Transverse colon (tissue), 4 donors: ENCODE measurements at regions not wholly inside any gene's neighbourhood (a gene's known extent, or its start where the extent isn't known, plus 50 kb on each side); places are given as distances from the start of the nearest gene placed in this dataset.

Experiments
- DNase-seq: peaks from one replicate; pipeline ENCODE4 v3.0.0-alpha.2; 2019
- H3K27ac ChIP-seq, 4 donors: fragments of 200-600 bp; sonication (generic); 2 replicates each; pipeline ENCODE4 v1.5.1; 2016 to 2018; ENCODE audit warnings: inconsistent platforms in 4 of 4
- H3K27me3 ChIP-seq: fragments of 200-600 bp; sonication (generic); 2 replicates; pipeline ENCODE4 v1.5.1; 2017; ENCODE audit warnings: inconsistent platforms
- H3K36me3 ChIP-seq, 4 donors: fragments of 200-600 bp; sonication (generic); 2 replicates each; pipeline ENCODE4 v1.5.1; 2017 to 2019; ENCODE audit warnings: inconsistent platforms in 4 of 4
- H3K4me1 ChIP-seq, 4 donors: fragments of 200-600 bp; sonication (generic); 2 replicates each; pipeline ENCODE4 v1.5.1; 2017 to 2020; ENCODE audit warnings: inconsistent platforms in 4 of 4
- H3K4me3 ChIP-seq, 4 donors: fragments of 200-600 bp; sonication (generic); 1 replicate in 1 of 4; 2 replicates in 3 of 4; pipeline versions ENCODE4 v1.5.1 to v1.6.1; 2017 to 2019; ENCODE audit warnings: inconsistent platforms in 4 of 4
- H3K9me3 ChIP-seq, 2 donors: fragments of 200-600 bp; sonication (generic); 2 replicates each; pipeline ENCODE4 v1.5.1; 2017 to 2019; ENCODE audit warnings: inconsistent platforms in 2 of 2
- EP300 ChIP-seq: sonication (generic); formaldehyde crosslinking; IDR thresholded peaks from one replicate; pipeline ENCODE4 v1.6.1; 2017; ENCODE audit warnings: antibody characterized with exemption, low read depth
- POLR2A ChIP-seq: fragments of 450-650 bp; IDR thresholded peaks from one replicate; pipeline ENCODE4 v1.6.1; 2016; ENCODE audit warnings: antibody characterized with exemption, mild to moderate bottlenecking, moderate library complexity
- POLR2AphosphoS5 ChIP-seq, 3 donors: sonication (generic); formaldehyde crosslinking; IDR thresholded peaks; one replicate each; pipeline ENCODE4 v1.6.1; 2016; ENCODE audit warnings: antibody characterized with exemption in 3 of 3
- WGBS, 2 donors: methylation state at CpG; one replicate each; pipeline ENCODE4 v1.1.5; 2018; ENCODE audit warnings: low coverage in 1 of 2; 5-methylcytosine and 5-hydroxymethylcytosine counted together
- in situ Hi-C, 4 donors: fragments of 200-750 bp; cut with MboI; loops; one replicate each; pipeline versions ENCODE4 v1.15.0 to v1.15.1; 2017; ENCODE audit warnings: low sequenced_read_pairs in 3 of 4, low pct_ligation_motif_present in 1 of 4, low pct_unique_long_range_greater_than_20kb in 1 of 4
- intact Hi-C: fragments of 100-400 bp; cut with DNase I; formaldehyde crosslinking; loops from one replicate; pipeline ENCODE4 v1.15.1; 2023; ENCODE audit warnings: low total_unique reads
- TF ChIP-seq, protein P1 (sequence below), 5 experiments: fragments of 200-600 bp in 3 of 5; fragments of 450-650 bp in 2 of 5; sonication (generic) in 3 of 5; IDR thresholded peaks; 1 replicate in 2 of 5; 2 replicates in 3 of 5; pipeline ENCODE4 v1.5.1; 2016 to 2017; ENCODE audit warnings: antibody characterized with exemption in 5 of 5, inconsistent platforms in 3 of 5, mild to moderate bottlenecking in 2 of 5, moderate library complexity in 1 of 5

DNA sequence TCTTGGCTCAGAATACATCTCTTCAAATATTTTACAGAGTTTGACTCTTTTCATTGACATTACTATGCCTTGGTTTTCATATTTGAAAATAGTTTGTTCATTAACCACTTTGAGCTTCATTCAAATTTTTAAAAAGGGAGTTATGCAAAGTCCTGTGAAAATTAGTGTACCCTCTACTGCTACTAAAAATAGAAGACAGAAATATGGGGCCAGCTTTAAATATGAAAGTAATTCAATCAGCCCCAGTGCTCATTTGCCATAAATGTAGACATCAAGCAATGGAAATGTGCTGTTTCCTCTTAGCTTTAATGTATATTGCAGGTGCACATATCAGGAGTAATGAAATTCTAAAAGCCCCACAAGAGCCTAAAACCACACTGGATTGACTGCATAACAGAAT, 218.7 kb downstream of the SPATA18 start:
- Histone ChIP-seq H3K27ac (no peak overlapping the region), H3K4me3 (no peak overlapping the region), H3K27me3 (no peaks in the 10 kb centered on the region), H3K9me3 (no peaks in the 10 kb centered on the region), H3K36me3 (no peaks in the 10 kb centered on the region), H3K4me1 (no peaks in the 10 kb centered on the region)
- DNase-seq = no peak
- TF ChIP-seq POLR2AphosphoS5 (IDR thresholded peaks at IDR 0.05) (no peak), EP300 (no peak), POLR2A (no peak)
- TF ChIP-seq, protein P1, sequence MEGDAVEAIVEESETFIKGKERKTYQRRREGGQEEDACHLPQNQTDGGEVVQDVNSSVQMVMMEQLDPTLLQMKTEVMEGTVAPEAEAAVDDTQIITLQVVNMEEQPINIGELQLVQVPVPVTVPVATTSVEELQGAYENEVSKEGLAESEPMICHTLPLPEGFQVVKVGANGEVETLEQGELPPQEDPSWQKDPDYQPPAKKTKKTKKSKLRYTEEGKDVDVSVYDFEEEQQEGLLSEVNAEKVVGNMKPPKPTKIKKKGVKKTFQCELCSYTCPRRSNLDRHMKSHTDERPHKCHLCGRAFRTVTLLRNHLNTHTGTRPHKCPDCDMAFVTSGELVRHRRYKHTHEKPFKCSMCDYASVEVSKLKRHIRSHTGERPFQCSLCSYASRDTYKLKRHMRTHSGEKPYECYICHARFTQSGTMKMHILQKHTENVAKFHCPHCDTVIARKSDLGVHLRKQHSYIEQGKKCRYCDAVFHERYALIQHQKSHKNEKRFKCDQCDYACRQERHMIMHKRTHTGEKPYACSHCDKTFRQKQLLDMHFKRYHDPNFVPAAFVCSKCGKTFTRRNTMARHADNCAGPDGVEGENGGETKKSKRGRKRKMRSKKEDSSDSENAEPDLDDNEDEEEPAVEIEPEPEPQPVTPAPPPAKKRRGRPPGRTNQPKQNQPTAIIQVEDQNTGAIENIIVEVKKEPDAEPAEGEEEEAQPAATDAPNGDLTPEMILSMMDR (IDR thresholded peaks at IDR 0.05) = no peak
- intact Hi-C loops (no loop called here), in situ Hi-C loops (no loop called here)

DNA sequence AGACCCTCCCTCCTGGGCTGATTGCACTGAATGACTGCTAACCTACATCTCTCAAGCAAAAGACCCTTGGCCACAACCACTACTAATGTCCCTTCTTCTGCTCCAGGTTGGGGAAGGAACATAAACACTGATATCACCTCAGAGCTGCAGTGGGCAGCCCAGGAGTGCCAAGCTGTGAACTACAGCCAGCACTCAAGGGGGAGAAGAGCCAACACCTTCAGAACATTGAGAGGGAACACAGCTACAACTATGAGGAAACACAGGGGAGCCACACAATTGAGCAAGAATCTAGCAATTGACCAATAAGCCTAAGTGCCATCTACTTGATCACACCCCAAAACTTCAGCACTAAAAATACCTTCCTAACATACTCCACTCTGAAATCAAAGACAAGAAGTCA, 222.8 kb downstream of the SPATA18 start:
- TF ChIP-seq POLR2A = no peak
- TF ChIP-seq, protein P1 (IDR thresholded peaks at IDR 0.05) = no peak
- no peak for TF ChIP-seq POLR2AphosphoS5 (IDR thresholded peaks at IDR 0.05)
- no peak for TF ChIP-seq EP300
- Histone ChIP-seq H3K4me1 (no peaks in the 10 kb centered on the region), H3K4me3 (no peak overlapping the region), H3K27ac (no peak overlapping the region), H3K27me3 (no peaks in the 10 kb centered on the region), H3K9me3 (no peaks in the 10 kb centered on the region), H3K36me3 (no peaks in the 10 kb centered on the region)
- intact Hi-C loops (no loop called here), in situ Hi-C loops (no loop called here)
- DNase-seq = no peak

DNA sequence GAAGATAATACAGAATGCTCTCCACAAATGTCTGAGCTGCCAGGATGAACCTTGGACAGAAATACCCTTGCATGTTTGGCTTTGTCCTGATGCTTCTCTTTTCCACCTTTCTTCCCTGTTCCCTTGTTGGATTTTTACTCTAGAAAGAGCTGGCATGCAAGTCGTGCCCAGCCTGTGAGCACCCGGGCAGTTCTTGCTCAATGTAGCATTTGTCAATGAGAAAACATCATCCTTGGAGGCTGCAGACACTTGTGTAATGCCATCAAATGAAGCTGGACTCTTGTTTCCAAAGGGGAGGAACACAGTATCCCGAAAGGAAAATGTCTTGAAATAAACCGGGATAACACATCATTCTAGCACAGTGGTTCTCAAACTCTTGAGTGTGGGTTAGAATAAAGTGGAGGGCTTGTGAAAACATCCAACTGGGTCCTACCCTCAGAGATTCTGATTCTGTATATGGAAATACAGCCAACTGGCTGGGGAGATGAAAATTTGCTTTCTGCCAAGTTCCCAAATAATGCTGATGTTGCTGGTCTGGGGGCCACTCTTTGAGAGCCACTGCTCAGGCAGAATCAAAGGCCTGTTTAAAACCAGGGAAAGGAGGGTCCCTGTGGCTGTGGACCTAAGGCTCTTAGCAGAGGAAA, 237.2 kb downstream of the SPATA18 start:
- H3K4me3 ChIP-seq = no peak overlapping the region
- no peak for TF ChIP-seq EP300
- TF ChIP-seq, protein P1 (IDR thresholded peaks at IDR 0.05) = no peak
- no peak for TF ChIP-seq POLR2AphosphoS5 (IDR thresholded peaks at IDR 0.05)
- no peak for TF ChIP-seq POLR2A
- intact Hi-C loops (no loop called here), in situ Hi-C loops (no loop called here)
- no peaks in the 10 kb centered on the region for H3K36me3 ChIP-seq
- 73 to 80% methylated on average over 1 to 4 of the region's 4 CpGs for WGBS, 2 donors
- no peak for DNase-seq
- H3K4me1 ChIP-seq = no peaks in the 10 kb centered on the region
- no peak overlapping the region for H3K27ac ChIP-seq
- H3K27me3 ChIP-seq = no peaks in the 10 kb centered on the region
- no peaks in the 10 kb centered on the region for H3K9me3 ChIP-seq

DNA sequence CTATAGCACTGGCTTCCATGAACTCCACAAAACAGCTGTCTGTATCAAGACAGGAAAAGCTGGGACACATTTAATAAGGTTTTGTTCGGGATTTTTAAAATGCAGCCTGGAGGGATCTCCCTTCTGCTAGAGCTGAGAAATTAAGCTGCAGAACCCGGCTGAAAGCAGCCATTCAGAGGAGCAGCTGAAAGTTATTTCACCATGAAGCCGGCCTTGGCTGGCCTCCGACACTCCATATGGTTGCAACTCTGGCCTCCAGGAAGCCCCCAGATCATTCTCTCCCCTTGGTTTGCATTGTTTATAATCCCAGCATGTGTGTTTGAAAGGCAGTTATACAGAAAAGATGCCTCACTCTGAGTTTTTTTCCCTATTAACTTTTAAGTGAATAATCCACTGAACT, 239.4 kb downstream of the SPATA18 start:
- intact Hi-C loops (no loop called here), in situ Hi-C loops (no loop called here)
- Histone ChIP-seq H3K36me3 (no peaks in the 10 kb centered on the region), H3K4me1 (no peaks in the 10 kb centered on the region), H3K27ac (no peak overlapping the region), H3K4me3 (no peak overlapping the region), H3K27me3 (no peaks in the 10 kb centered on the region), H3K9me3 (no peaks in the 10 kb centered on the region)
- DNase-seq = no peak
- TF ChIP-seq EP300 = no peak
- TF ChIP-seq, protein P1 (IDR thresholded peaks at IDR 0.05) = no peak
- no peak for TF ChIP-seq POLR2AphosphoS5 (IDR thresholded peaks at IDR 0.05)
- TF ChIP-seq POLR2A = no peak
- 67 to 75% methylated on average over 1 to 4 of the region's 4 CpGs for WGBS, 2 donors
